GM21723 (cell line): ENCODE measurements at regions not wholly inside any gene's neighbourhood (a gene's known extent, or its start where the extent isn't known, plus 50 kb on each side); places are given as distances from the start of the nearest gene placed in this dataset.
"Not testable (repeated sequence)": the region's sequence is repeated elsewhere in the genome, so short reads cannot be mapped to it uniquely, and the experiment has no call there.

Experiments
- ATAC-seq: cut with Tn5 transposase; IDR thresholded peaks from one replicate; pipeline ENCODE4 v1.9.1; 2021; ENCODE audit warnings: mild to moderate bottlenecking, moderate library complexity; ENCODE audit not compliant: unreplicated experiment

GRCh38 chr2:131733530-131733929, 205.8 kb downstream of the CCDC74A start:
- ATAC-seq = not testable (repeated sequence)

DNA sequence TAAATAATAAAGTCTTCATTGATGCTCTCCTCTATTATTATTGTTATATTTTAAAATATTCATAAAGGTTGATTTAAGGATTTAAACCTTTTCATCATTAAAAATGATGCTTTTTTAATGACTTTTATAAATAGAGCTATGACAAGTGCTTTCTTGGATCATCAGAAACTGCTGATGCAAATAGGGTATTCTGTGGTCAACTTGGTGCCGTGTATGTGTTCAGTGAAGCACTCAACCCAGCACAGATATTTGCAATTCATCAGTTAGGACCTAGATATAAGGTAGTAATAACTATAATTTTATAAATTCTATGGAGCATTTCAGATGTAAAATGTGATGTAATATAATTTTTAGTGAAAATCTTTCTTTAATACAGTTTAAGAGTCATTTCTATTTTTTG, 208.7 kb downstream of the CCDC74A start:
- peak; percentile 90 for ATAC-seq

- not testable (repeated sequence) for ATAC-seq
These were observed 210.8 kb downstream of the CCDC74A start for GRCh38 chr2:131738533-131738932.

GRCh38 chr2:131738996-131739434, 211.3 kb downstream of the CCDC74A start:
- ATAC-seq = not testable (repeated sequence)

GRCh38 chr2:131753640-131754561, 226.2 kb downstream of the CCDC74A start:
- ATAC-seq = no peak

GRCh38 chr2:131754929-131755720, 227.4 kb downstream of the CCDC74A start:
- no peak for ATAC-seq

GRCh38 chr2:131756141-131756907, 228.6 kb downstream of the CCDC74A start:
- no peak for ATAC-seq

DNA sequence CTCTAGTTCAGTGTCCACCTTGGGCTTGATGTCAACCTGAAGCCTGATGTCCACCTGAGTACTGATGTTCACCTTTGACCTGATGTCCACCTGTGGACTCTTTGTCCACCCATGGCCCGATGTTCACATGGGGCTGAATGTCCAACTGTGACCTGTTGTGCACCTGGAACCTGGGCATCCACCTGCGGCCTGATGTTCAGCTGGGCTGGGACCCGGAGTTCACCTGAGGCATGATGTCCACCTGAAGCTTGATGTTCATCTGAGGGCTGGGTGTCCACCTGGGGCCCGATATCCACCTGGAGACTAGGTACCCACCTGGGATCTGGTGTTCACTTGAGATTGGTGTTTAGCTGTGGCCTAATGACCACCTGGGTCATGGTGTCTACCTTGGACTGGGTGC, 231.3 kb downstream of the CCDC74A start:
- not testable (repeated sequence) for ATAC-seq

DNA sequence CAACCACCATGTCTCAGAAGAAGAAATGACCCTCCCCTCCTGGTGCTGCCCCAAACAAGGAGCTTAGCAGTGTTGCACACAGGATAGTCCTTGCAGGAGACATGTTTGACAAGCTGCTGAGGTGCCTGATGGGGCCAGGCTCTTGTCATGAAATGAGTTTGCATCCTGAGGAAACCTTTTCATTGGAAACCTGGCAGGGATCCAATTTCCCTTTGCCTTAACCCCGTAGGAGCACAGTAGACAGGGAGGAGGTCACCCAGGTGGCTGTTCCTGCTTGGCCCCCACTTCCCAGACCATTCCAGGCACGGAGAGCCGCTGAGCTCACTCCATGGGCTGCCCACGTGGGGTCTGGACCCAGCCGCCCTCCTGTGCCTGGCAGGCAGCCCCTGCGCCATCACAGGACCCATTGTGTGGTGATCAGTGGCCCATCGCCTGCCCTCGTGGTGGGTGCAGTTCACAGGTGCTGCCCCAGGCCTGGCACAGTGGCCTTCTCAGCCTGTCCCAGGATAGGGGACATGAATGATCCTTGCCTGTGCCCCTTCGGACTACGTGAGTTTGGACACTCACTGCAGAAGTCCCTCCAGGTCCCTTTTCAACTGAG, 247.4 kb downstream of the CCDC74A start:
- not testable (repeated sequence) for ATAC-seq

- not testable (repeated sequence) for ATAC-seq
These were observed 248.3 kb downstream of the CCDC74A start for GRCh38 chr2:131775903-131776506.

- ATAC-seq = not testable (repeated sequence)
These were observed 252.8 kb downstream of the CCDC74A start for GRCh38 chr2:131780446-131780845.

GRCh38 chr2:131801210-131801744, 273.6 kb downstream of the CCDC74A start:
- ATAC-seq = peak; percentile 12

- ATAC-seq = peak; percentile 95
These were observed 274.2 kb downstream of the CCDC74A start for GRCh38 chr2:131801745-131802350.

DNA sequence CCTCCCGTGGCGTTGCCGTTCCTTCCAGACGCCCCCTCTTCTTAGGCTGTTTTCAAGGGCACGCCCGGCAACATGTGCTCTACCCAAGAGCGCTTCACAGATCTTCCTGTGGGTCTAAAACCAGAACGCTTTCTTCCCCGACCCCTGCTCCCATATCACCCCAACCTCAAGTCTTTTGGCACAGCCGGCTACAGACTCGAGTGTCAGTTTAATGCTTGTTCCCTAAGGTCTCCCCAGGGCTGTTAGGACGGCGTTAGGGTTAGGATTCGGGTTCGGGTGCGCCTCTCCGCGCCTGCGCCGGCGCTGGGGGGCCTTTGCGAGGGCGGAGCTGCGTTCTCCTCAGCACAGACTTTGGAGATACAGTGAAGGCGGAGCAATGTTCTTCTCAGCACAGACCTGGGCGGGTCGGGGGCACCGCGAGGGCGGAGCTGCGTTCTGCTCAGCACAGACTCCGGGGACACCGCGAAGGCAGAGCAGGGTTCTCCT, 274.7 kb downstream of the CCDC74A start:
- ATAC-seq = peak; percentile 50

DNA sequence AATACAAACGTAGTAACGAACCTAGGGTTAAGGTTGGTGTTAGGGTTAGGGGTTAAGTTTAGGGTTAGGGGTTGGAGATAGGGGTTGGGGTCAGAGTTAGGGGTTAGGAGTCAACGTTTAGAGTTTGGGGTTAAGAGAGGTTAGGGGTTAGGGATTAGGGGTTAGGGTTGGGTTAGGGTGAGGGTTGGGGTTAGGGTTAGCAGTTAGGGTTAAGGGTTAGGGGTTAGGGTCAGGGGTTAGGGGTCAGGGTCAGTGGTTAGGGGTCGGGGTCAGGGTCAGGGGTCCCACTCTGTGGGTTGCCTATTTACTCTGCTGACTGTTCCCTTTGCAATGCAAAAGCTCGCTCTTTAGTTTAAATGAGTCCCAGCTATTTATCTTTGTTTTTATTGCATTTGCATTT, 275.5 kb downstream of the CCDC74A start:
- ATAC-seq = not testable (repeated sequence)

- not testable (repeated sequence) for ATAC-seq
These were observed 284.9 kb downstream of the CCDC74A start for GRCh38 chr2:131812605-131813004.

- not testable (repeated sequence) for ATAC-seq
These were observed 285.7 kb downstream of the CCDC74A start for GRCh38 chr2:131813378-131813777.

- not testable (repeated sequence) for ATAC-seq
These were observed 290.7 kb downstream of the CCDC74A start for GRCh38 chr2:131818267-131818973.
